ENCODE measurements at regions not wholly inside any gene's neighbourhood (a gene's known extent, or its start where the extent isn't known, plus 50 kb on each side); places are given as distances from the start of the nearest gene placed in this dataset.
"Not testable (repeated sequence)": the region's sequence is repeated elsewhere in the genome, so short reads cannot be mapped to it uniquely, and the experiment has no call there.

GRCh38 chr5:67960939-67961338 is 254.6 kb upstream of the PIK3R1 start:
- Mint-ChIP-seq H3K27ac (no peak overlapping the region), H3K36me3 (no peaks in the 10 kb centered on the region), H3K9me3 (no peaks in the 10 kb centered on the region), H3K27me3 (peaks cover 0 to 10% (median 2%) of the 10 kb centered on the region in 5 donors), H3K4me1 (no peaks in the 10 kb centered on the region), H3K4me3 (no peak overlapping the region)
- POLR2A ChIA-PET: interaction anchor here (0.7 kb wide), 1 partner anchor 12 kb away, joined by 3 read pairs; no protein-coding TSS in a partner anchor
- DNase-seq (no peak), ATAC-seq (no peak)

- H3K4me3 Mint-ChIP-seq: no peak overlapping the region
These were observed 258.2 kb upstream of the PIK3R1 start for GRCh38 chr5:67957374-67957773.

GRCh38 chr5:67954351-67954750 is 261.2 kb upstream of the PIK3R1 start:
- Mint-ChIP-seq H3K27me3 (peaks cover 0 to 7% (median 0%) of the 10 kb centered on the region in 5 donors), H3K4me3 (no peak overlapping the region), H3K36me3 (no peaks in the 10 kb centered on the region), H3K4me1 (no peaks in the 10 kb centered on the region), H3K27ac (no peak overlapping the region), H3K9me3 (no peaks in the 10 kb centered on the region)
- no peak for DNase-seq
- POLR2A ChIA-PET: no interaction called here
- no peak for ATAC-seq

More at GRCh38 chr5:67957374-67957773, 258.2 kb upstream of the PIK3R1 start:
- DNase-seq: no peak
- H3K27me3 Mint-ChIP-seq: peaks cover 0 to 7% (median 2%) of the 10 kb centered on the region in 5 donors
- no peaks in the 10 kb centered on the region for H3K36me3 Mint-ChIP-seq
- no peaks in the 10 kb centered on the region for H3K4me1 Mint-ChIP-seq
- no peak for ATAC-seq
- POLR2A ChIA-PET: no interaction called here
- H3K27ac Mint-ChIP-seq: no peak overlapping the region
- H3K9me3 Mint-ChIP-seq: no peaks in the 10 kb centered on the region

GRCh38 chr5:67942421-67942820 is 273.1 kb upstream of the PIK3R1 start:
- H3K27ac Mint-ChIP-seq: no peak overlapping the region
- POLR2A ChIA-PET: no interaction called here
- ATAC-seq (no peak), DNase-seq (no peak)
- no peak overlapping the region for H3K4me3 Mint-ChIP-seq
- H3K4me1 Mint-ChIP-seq: no peaks in the 10 kb centered on the region
- H3K9me3 Mint-ChIP-seq: peaks cover 0 to 2% (median 0%) of the 10 kb centered on the region in 9 donors
- H3K36me3 Mint-ChIP-seq: no peaks in the 10 kb centered on the region
- no peaks in the 10 kb centered on the region for H3K27me3 Mint-ChIP-seq

GRCh38 chr5:67941614-67942401 is 273.7 kb upstream of the PIK3R1 start:
- POLR2A ChIA-PET: no interaction called here
- Mint-ChIP-seq H3K4me1 (no peaks in the 10 kb centered on the region), H3K9me3 (peaks cover 0 to 2% (median 0%) of the 10 kb centered on the region in 9 donors), H3K27ac (no peak overlapping the region), H3K4me3 (no peak overlapping the region), H3K36me3 (no peaks in the 10 kb centered on the region), H3K27me3 (no peaks in the 10 kb centered on the region)
- no peak for DNase-seq
- no peak for ATAC-seq

- POLR2A ChIA-PET: no interaction called here
- ATAC-seq: no peak
These were observed 279.5 kb upstream of the PIK3R1 start for GRCh38 chr5:67935908-67936566.

GRCh38 chr5:67934976-67935375 is 280.6 kb upstream of the PIK3R1 start:
- no peak for DNase-seq

More at GRCh38 chr5:67935908-67936566, 279.5 kb upstream of the PIK3R1 start:
- Mint-ChIP-seq H3K4me3 (no peak overlapping the region), H3K9me3 (peaks cover 0 to 10% (median 0%) of the 10 kb centered on the region in 9 donors), H3K27me3 (peaks cover 0 to 3% (median 0%) of the 10 kb centered on the region in 5 donors), H3K27ac (no peak overlapping the region), H3K36me3 (no peaks in the 10 kb centered on the region), H3K4me1 (no peaks in the 10 kb centered on the region)
- DNase-seq: no peak

GRCh38 chr5:67925511-67925910 is 290.0 kb upstream of the PIK3R1 start:
- POLR2A ChIA-PET: no interaction called here

More at GRCh38 chr5:67934976-67935375, 280.6 kb upstream of the PIK3R1 start:
- Mint-ChIP-seq H3K27me3 (peaks cover 0 to 3% (median 0%) of the 10 kb centered on the region in 5 donors), H3K4me3 (no peak overlapping the region), H3K4me1 (no peaks in the 10 kb centered on the region), H3K9me3 (peaks cover 0 to 12% (median 0%) of the 10 kb centered on the region in 9 donors), H3K27ac (no peak overlapping the region), H3K36me3 (no peaks in the 10 kb centered on the region)
- POLR2A ChIA-PET: no interaction called here
- ATAC-seq: no peak

GRCh38 chr5:67921004-67921601 is 294.5 kb upstream of the PIK3R1 start:
- POLR2A ChIA-PET: no interaction called here
- no peak for ATAC-seq
- Mint-ChIP-seq H3K27ac (no peak overlapping the region), H3K27me3 (peaks cover 0 to 4% (median 0%) of the 10 kb centered on the region in 5 donors), H3K9me3 (peaks cover 0 to 15% (median 7%) of the 10 kb centered on the region in 9 donors), H3K36me3 (peaks cover 0 to 8% (median 4%) of the 10 kb centered on the region in 3 donors), H3K4me3 (no peak overlapping the region), H3K4me1 (no peaks in the 10 kb centered on the region)
- DNase-seq: no peak

More at GRCh38 chr5:67925511-67925910, 290.0 kb upstream of the PIK3R1 start:
- Mint-ChIP-seq H3K27ac (no peak overlapping the region), H3K4me3 (no peak overlapping the region), H3K9me3 (peaks cover 0 to 3% (median 0%) of the 10 kb centered on the region in 9 donors), H3K36me3 (no peaks in the 10 kb centered on the region), H3K27me3 (no peaks in the 10 kb centered on the region), H3K4me1 (no peaks in the 10 kb centered on the region)
- no peak for ATAC-seq
- DNase-seq: no peak

- H3K36me3 Mint-ChIP-seq, H3K4me3 Mint-ChIP-seq, H3K27me3 Mint-ChIP-seq, ATAC-seq, POLR2A ChIA-PET, DNase-seq, H3K4me1 Mint-ChIP-seq, H3K27ac Mint-ChIP-seq: not testable (repeated sequence)
- H3K9me3 Mint-ChIP-seq: peaks cover 0 to 15% (median 7%) of the 10 kb centered on the region in 9 donors
These were observed 296.0 kb upstream of the PIK3R1 start for GRCh38 chr5:67919532-67919931.

GRCh38 chr5:67917561-67917960 is 298.0 kb upstream of the PIK3R1 start:
- Mint-ChIP-seq H3K27me3 (peaks cover 0 to 8% (median 3%) of the 10 kb centered on the region in 5 donors), H3K4me3 (no peak overlapping the region), H3K4me1 (no peaks in the 10 kb centered on the region), H3K27ac (no peak overlapping the region), H3K36me3 (peaks cover 0 to 8% (median 4%) of the 10 kb centered on the region in 3 donors), H3K9me3 (peaks cover 0 to 15% (median 7%) of the 10 kb centered on the region in 9 donors)
- POLR2A ChIA-PET: no interaction called here
- no peak for ATAC-seq
- no peak for DNase-seq

- H3K9me3 Mint-ChIP-seq: no peaks in the 10 kb centered on the region
- no peak for DNase-seq
- peaks cover 0 to 7% (median 0%) of the 10 kb centered on the region in 5 donors for H3K27me3 Mint-ChIP-seq
- POLR2A ChIA-PET: no interaction called here
- H3K4me1 Mint-ChIP-seq: no peaks in the 10 kb centered on the region
- no peaks in the 10 kb centered on the region for H3K36me3 Mint-ChIP-seq
- no peak overlapping the region for H3K27ac Mint-ChIP-seq
- no peak for ATAC-seq
- no peak overlapping the region for H3K4me3 Mint-ChIP-seq
These were observed 305.0 kb upstream of the PIK3R1 start for GRCh38 chr5:67910546-67910945.
